ENCODE measurements at regions not wholly inside any gene's neighbourhood (a gene's known extent, or its start where the extent isn't known, plus 50 kb on each side); places are given as distances from the start of the nearest gene placed in this dataset.

DNA sequence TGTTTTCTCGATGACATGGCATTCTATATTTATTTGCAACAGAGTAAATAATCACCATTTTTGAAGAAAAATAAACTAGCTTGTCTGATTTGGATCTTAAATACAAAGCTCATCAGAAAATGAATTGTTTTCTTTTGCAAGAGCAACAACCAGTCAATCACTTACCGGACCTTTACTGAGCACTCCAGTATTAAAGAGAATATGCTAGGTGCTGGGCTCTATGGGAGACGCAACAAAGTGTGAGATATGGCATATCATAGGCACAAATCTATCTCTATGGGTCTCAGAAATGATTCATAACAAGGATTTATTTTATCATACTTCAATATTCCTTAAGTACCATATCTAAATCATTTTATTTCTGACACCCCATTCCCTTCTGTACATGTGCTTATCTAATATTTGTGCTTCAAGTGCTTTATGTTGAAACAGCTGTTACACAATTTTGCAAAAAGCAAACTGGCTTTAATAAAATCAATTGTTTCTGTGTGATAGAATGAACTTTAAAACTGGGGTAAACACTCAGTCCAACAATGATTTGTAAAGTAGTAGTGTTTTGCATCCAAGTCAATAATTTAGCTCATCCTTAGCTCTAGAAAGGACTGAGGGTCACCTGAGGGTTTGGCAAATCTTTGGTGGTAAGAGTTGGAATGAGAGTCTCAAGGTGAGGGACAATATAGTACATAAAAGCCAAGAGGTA is 88.4 kb upstream of the SPANXB1 start:
- Histone ChIP-seq H3K4me2 (ENCODE audit: low read length) (no peak overlapping the region), H3K36me3 (ENCODE audit: control insufficient read depth, low read length) (no peaks in the 10 kb centered on the region), H3F3A (ENCODE audit: control insufficient read depth, insufficient read depth) (no peaks in the 10 kb centered on the region), H3K9me3 (ENCODE audit: control insufficient read depth, insufficient read depth, low read length) (no peaks in the 10 kb centered on the region), H3K9me2 (replicated peaks; ENCODE audit: control insufficient read depth, low read length) (no peaks in the 10 kb centered on the region), H3K4me1 (ENCODE audit: control insufficient read depth, low read length) (no peaks in the 10 kb centered on the region), H3K27ac (ENCODE audit: low read depth, low read length) (no peak overlapping the region), H3K27me3 (ENCODE audit: control insufficient read depth, low read length) (no peaks in the 10 kb centered on the region), H4K20me1 (ENCODE audit: control insufficient read depth, insufficient read depth, low read depth, low read length) (no peaks in the 10 kb centered on the region), H3K4me3 (ENCODE audit: low read length) (no peak overlapping the region), H3K79me2 (ENCODE audit: control insufficient read depth, low read length) (no peaks in the 10 kb centered on the region)
- TF ChIP-seq, protein P1, sequence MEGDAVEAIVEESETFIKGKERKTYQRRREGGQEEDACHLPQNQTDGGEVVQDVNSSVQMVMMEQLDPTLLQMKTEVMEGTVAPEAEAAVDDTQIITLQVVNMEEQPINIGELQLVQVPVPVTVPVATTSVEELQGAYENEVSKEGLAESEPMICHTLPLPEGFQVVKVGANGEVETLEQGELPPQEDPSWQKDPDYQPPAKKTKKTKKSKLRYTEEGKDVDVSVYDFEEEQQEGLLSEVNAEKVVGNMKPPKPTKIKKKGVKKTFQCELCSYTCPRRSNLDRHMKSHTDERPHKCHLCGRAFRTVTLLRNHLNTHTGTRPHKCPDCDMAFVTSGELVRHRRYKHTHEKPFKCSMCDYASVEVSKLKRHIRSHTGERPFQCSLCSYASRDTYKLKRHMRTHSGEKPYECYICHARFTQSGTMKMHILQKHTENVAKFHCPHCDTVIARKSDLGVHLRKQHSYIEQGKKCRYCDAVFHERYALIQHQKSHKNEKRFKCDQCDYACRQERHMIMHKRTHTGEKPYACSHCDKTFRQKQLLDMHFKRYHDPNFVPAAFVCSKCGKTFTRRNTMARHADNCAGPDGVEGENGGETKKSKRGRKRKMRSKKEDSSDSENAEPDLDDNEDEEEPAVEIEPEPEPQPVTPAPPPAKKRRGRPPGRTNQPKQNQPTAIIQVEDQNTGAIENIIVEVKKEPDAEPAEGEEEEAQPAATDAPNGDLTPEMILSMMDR (IDR thresholded peaks at IDR 0.05; ENCODE audit: low read depth, low read length, poor library complexity, severe bottlenecking) = no peak
- TF ChIP-seq EZH2phosphoT487 (IDR thresholded peaks at IDR 0.05; ENCODE audit: borderline replicate concordance, low read length) = no peak

DNA sequence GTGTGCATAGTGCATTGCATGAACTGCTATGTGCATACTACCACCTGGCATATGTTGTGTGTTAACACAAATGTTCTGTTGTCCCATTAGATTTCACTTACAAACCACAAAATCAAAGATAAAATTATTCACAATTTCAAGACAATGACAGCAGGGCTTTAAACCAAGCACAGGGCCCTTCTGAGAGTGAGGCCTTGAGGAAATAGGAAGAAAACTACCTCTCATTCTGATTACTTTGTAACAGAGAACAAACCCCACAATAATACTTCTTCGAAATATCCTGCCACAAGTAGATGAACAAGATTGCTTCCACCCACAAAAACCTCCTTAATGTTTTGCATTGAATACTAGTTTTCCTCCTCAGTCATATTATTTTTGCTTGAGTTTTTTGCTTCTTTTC is 85.5 kb upstream of the SPANXB1 start:
- H3K9me2 ChIP-seq (replicated peaks; ENCODE audit: control insufficient read depth, low read length) = no peaks in the 10 kb centered on the region
- no peaks in the 10 kb centered on the region for H3K36me3 ChIP-seq (ENCODE audit: control insufficient read depth, low read length)
- H3F3A ChIP-seq (ENCODE audit: control insufficient read depth, insufficient read depth) = no peaks in the 10 kb centered on the region
- no peak overlapping the region for H3K4me3 ChIP-seq (ENCODE audit: low read length)
- no peaks in the 10 kb centered on the region for H3K27me3 ChIP-seq (ENCODE audit: control insufficient read depth, low read length)
- H3K79me2 ChIP-seq (ENCODE audit: control insufficient read depth, low read length) = no peaks in the 10 kb centered on the region
- H3K9me3 ChIP-seq (ENCODE audit: control insufficient read depth, insufficient read depth, low read length) = no peaks in the 10 kb centered on the region
- no peaks in the 10 kb centered on the region for H4K20me1 ChIP-seq (ENCODE audit: control insufficient read depth, insufficient read depth, low read depth, low read length)
- no peaks in the 10 kb centered on the region for H3K4me1 ChIP-seq (ENCODE audit: control insufficient read depth, low read length)
- H3K4me2 ChIP-seq (ENCODE audit: low read length) = no peak overlapping the region
- no peak overlapping the region for H3K27ac ChIP-seq (ENCODE audit: low read depth, low read length)
- no peak for TF ChIP-seq EZH2phosphoT487 (IDR thresholded peaks at IDR 0.05; ENCODE audit: borderline replicate concordance, low read length)
- TF ChIP-seq, protein P1 (IDR thresholded peaks at IDR 0.05; ENCODE audit: low read depth, low read length, poor library complexity, severe bottlenecking) = no peak

DNA sequence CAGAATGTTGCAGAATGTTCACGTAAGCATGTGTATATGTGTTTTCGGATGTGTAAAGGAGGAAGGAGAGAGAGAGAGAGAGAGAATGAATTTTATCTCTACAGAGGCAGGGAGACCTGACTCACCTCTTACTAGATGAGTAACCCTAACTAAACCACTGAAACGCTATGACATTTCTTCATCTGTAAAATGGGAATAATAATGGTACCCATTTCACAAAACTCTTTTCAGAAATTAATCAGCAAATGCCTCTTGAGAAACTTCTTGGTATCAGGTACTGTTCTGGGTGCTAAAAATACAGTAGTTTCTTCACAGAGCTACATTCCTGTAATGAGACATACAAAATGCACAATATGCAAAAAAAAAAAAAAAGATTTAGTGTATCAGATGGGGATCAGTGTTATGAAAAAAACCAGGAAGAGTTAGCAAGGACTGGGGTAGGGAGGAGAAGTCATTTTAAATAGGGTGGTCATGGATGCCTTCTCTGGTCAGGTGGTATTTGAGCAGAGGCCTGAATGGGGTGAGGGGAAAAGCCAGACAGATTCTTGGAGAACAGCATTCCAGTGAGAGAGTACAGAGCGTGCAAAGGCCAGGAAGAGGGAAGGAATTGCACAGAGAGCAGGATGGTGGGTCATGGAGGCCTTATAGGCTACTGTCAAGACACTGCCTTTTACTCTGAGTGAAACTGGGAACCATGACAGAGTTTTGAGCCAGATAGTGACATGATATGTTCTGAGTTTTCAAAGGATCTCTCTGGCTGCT is 84.9 kb upstream of the SPANXB1 start:
- TF ChIP-seq EZH2phosphoT487 (IDR thresholded peaks at IDR 0.05; ENCODE audit: borderline replicate concordance, low read length) = no peak
- TF ChIP-seq, protein P1 (IDR thresholded peaks at IDR 0.05; ENCODE audit: low read depth, low read length, poor library complexity, severe bottlenecking) = no peak
- no peak overlapping the region for H3K4me2 ChIP-seq (ENCODE audit: low read length)

More for the DNA sequence above, 84.9 kb upstream of the SPANXB1 start:
- H3K27ac ChIP-seq (ENCODE audit: low read depth, low read length) = no peak overlapping the region
- H3F3A ChIP-seq (ENCODE audit: control insufficient read depth, insufficient read depth) = no peaks in the 10 kb centered on the region
- no peaks in the 10 kb centered on the region for H4K20me1 ChIP-seq (ENCODE audit: control insufficient read depth, insufficient read depth, low read depth, low read length)
- no peaks in the 10 kb centered on the region for H3K9me3 ChIP-seq (ENCODE audit: control insufficient read depth, insufficient read depth, low read length)
- H3K4me3 ChIP-seq (ENCODE audit: low read length) = no peak overlapping the region
- H3K27me3 ChIP-seq (ENCODE audit: control insufficient read depth, low read length) = no peaks in the 10 kb centered on the region
- H3K9me2 ChIP-seq (replicated peaks; ENCODE audit: control insufficient read depth, low read length) = no peaks in the 10 kb centered on the region
- no peaks in the 10 kb centered on the region for H3K36me3 ChIP-seq (ENCODE audit: control insufficient read depth, low read length)
- H3K4me1 ChIP-seq (ENCODE audit: control insufficient read depth, low read length) = no peaks in the 10 kb centered on the region
- no peaks in the 10 kb centered on the region for H3K79me2 ChIP-seq (ENCODE audit: control insufficient read depth, low read length)

Measured in DOHH2 (cell line).